ENCODE measurements at regions not wholly inside any gene's neighbourhood (a gene's known extent, or its start where the extent isn't known, plus 50 kb on each side); places are given as distances from the start of the nearest gene placed in this dataset.

- H3K4me3 Mint-ChIP-seq = no peak overlapping the region
- H3K4me1 Mint-ChIP-seq = no peaks in the 10 kb centered on the region; a peak in 1 of 4 replicates
- Histone ChIP-seq H2BK15ac (ENCODE audit: low read depth, low read length) (no peak overlapping the region), H2BK20ac (ENCODE audit: low read depth, low read length, poor library complexity, severe bottlenecking) (no peak overlapping the region), H2AFZ (ENCODE audit: low read length) (no peak overlapping the region), H4K5ac (ENCODE audit: insufficient read length, low read depth, low read length) (no peak overlapping the region), H3T11ph (ENCODE audit: low read length) (no peak overlapping the region), H3K23me2 (ENCODE audit: insufficient read length, low read depth, low read length, poor library complexity, severe bottlenecking) (no peaks in the 10 kb centered on the region), H3K18ac (ENCODE audit: insufficient read length, low read depth, low read length) (no peak overlapping the region), H3K27ac (ENCODE audit: insufficient read length, low read depth, low read length) (no peak overlapping the region), H3K27me3 (ENCODE audit: insufficient read depth, low read length) (no peaks in the 10 kb centered on the region; the same call in 1 of the 2 replicates), H4K20me1 (ENCODE audit: control insufficient read depth, insufficient read depth, insufficient read length) (no peaks in the 10 kb centered on the region), H3K79me2 (ENCODE audit: insufficient read depth, low read length) (no peaks in the 10 kb centered on the region), H3K9me3 (ENCODE audit: control insufficient read depth, low read depth, low read length) (no peaks in the 10 kb centered on the region), H3K4ac (ENCODE audit: low read depth, low read length) (no peak overlapping the region), H3K4me1 (ENCODE audit: insufficient read depth, low read length) (no peaks in the 10 kb centered on the region), H3K79me1 (ENCODE audit: insufficient read depth, low read depth, low read length, poor library complexity, severe bottlenecking) (no peaks in the 10 kb centered on the region), H3K9ac (ENCODE audit: extremely low read depth, insufficient read length, low read length) (no peak overlapping the region), H3K23ac (ENCODE audit: insufficient read length, low read depth, low read length) (no peak overlapping the region), H2BK5ac (ENCODE audit: insufficient read length, low read length) (no peak overlapping the region), H2AK5ac (ENCODE audit: insufficient read length, low read length) (no peak overlapping the region), H2BK12ac (ENCODE audit: insufficient read length, low read depth, low read length) (no peak overlapping the region), H4K8ac (replicated peaks; ENCODE audit: insufficient read length, low read depth, low read length) (no peak overlapping the region), H3K4me2 (ENCODE audit: insufficient read depth, insufficient read length, low read length) (no peak overlapping the region), H2BK120ac (ENCODE audit: low read depth, low read length, poor library complexity, severe bottlenecking) (no peak overlapping the region), H4K91ac (ENCODE audit: insufficient read length, low read depth, low read length) (no peak overlapping the region), H3K14ac (ENCODE audit: insufficient read depth, low read length) (no peak overlapping the region), H3K56ac (ENCODE audit: insufficient read length, low read depth, low read length) (no peak overlapping the region)
- no CpG with 5 or more reads among the region's 6 CpGs for WGBS (ENCODE audit: extremely low coverage, insufficient read length, low lambda C conversion rate)
- no peak for DNase-seq
- TF ChIP-seq CTCF (conservative IDR thresholded peaks at IDR 0.05) = no peak
- H3K9me3 Mint-ChIP-seq = no peaks in the 10 kb centered on the region
- 0 out of 7 replicates have a peak overlapping the region, but pooled peaks of 1 of the 3 experiments have one; percentile 2 for H3K27ac Mint-ChIP-seq
- no peaks in the 10 kb centered on the region for H3K27me3 Mint-ChIP-seq (ENCODE audit: low read depth)
- H3K36me3 Mint-ChIP-seq (ENCODE audit: insufficient read depth in 1 of 3, low read depth in 3 of 3) = no peaks in the 10 kb centered on the region
Observed at GRCh38 chr11:87666730-87667129, 508.5 kb downstream of the RAB38 start.

Measured in H9 (cell line).